HS-5 (cell line): ENCODE measurements at regions not wholly inside any gene's neighbourhood (a gene's known extent, or its start where the extent isn't known, plus 50 kb on each side); places are given as distances from the start of the nearest gene placed in this dataset.
"Not testable (repeated sequence)": the region's sequence is repeated elsewhere in the genome, so short reads cannot be mapped to it uniquely, and the experiment has no call there.

Source experiments
- DNase-seq: peaks from one replicate; pipeline ENCODE4 v3.0.0-alpha.2; 2012; ENCODE audit warnings: low read depth

GRCh38 chr10:42367532-42368230, 270.7 kb downstream of the ZNF33B start:
- DNase-seq, result peak; percentile 46

GRCh38 chr10:42351745-42352144, 286.6 kb downstream of the ZNF33B start:
- DNase-seq, result no peak

GRCh38 chr10:42336593-42337337, 301.6 kb downstream of the ZNF33B start:
- DNase-seq, result not testable (repeated sequence)

GRCh38 chr10:42335653-42336296, 302.6 kb downstream of the ZNF33B start:
- DNase-seq, result not testable (repeated sequence)

GRCh38 chr10:42304341-42304740, 334.0 kb downstream of the ZNF33B start:
- DNase-seq, result no peak

GRCh38 chr10:42281896-42282295, 356.5 kb downstream of the ZNF33B start:
- not testable (repeated sequence) for DNase-seq

GRCh38 chr10:42269788-42270187, 368.6 kb downstream of the ZNF33B start:
- DNase-seq, result not testable (repeated sequence)

- not testable (repeated sequence) for DNase-seq
Measured at GRCh38 chr10:42263259-42263658, 375.1 kb downstream of the ZNF33B start.

- not testable (repeated sequence) for DNase-seq
Measured at GRCh38 chr10:42243002-42243401, 395.4 kb downstream of the ZNF33B start.

- DNase-seq, result no peak
Measured at GRCh38 chr10:42242135-42242805, 396.1 kb downstream of the ZNF33B start.

GRCh38 chr10:42236401-42236800, 402.0 kb downstream of the ZNF33B start:
- not testable (repeated sequence) for DNase-seq

GRCh38 chr10:42235736-42236135, 402.6 kb downstream of the ZNF33B start:
- DNase-seq, result not testable (repeated sequence)

GRCh38 chr10:42235241-42235640, 403.1 kb downstream of the ZNF33B start:
- not testable (repeated sequence) for DNase-seq

- DNase-seq, result not testable (repeated sequence)
Measured at GRCh38 chr10:42234506-42234905, 403.9 kb downstream of the ZNF33B start.

- not testable (repeated sequence) for DNase-seq
Measured at GRCh38 chr10:42233461-42234206, 404.7 kb downstream of the ZNF33B start.

GRCh38 chr10:42232955-42233354, 405.4 kb downstream of the ZNF33B start:
- DNase-seq, result not testable (repeated sequence)

- not testable (repeated sequence) for DNase-seq
Measured at GRCh38 chr10:42230812-42231211, 407.6 kb downstream of the ZNF33B start.

- not testable (repeated sequence) for DNase-seq
Measured at GRCh38 chr10:42230115-42230514, 408.3 kb downstream of the ZNF33B start.

- DNase-seq, result not testable (repeated sequence)
Measured at GRCh38 chr10:42227859-42228258, 410.5 kb downstream of the ZNF33B start.

- not testable (repeated sequence) for DNase-seq
Measured at GRCh38 chr10:42193588-42193987, 444.8 kb downstream of the ZNF33B start.

- not testable (repeated sequence) for DNase-seq
Measured at GRCh38 chr10:42192450-42192849, 445.9 kb downstream of the ZNF33B start.
